ENCODE measurements at regions not wholly inside any gene's neighbourhood (a gene's known extent, or its start where the extent isn't known, plus 50 kb on each side); places are given as distances from the start of the nearest gene placed in this dataset.
"Not testable (repeated sequence)": the region's sequence is repeated elsewhere in the genome, so short reads cannot be mapped to it uniquely, and the experiment has no call there.

DNA sequence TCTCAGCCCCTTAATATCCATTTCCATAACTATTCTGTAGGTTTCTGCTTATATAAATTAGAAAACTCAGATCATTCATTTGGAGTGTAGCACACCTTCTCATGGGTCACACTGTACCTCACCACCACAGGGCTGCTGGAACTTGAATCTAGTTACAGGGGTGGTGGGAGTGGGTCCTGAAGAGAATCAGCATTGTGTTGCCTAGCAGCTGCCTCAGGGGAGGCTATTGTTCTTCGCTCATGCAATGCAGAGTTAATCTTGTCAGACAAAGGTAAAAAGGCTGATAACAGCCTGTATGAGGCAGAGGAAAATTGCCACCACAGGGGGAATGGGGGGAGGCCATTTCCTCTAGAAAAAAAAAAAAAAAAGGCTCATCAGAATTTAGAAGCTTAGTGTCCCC is 496.0 kb upstream of the ADGRB3 start:
- DNase-seq, result no peak

DNA sequence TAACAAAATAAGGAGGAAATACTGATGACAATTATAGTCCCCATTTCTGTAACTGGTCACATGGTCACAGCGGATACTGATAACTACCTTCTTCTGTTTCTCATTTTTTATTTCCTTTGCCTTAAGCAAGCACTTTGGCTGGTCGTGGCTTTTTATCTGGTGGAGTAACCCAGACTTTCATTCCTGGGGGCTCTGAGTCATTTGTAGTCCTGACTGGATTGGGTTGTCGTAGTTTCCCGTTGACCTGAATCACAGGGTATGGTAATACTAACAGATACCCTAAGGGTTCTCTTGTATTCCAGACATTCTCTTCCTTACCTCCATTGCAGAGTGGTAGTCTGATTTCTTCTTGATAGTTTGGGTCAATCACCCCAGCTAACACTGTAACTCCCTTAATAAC is 500.3 kb upstream of the ADGRB3 start:
- DNase-seq, result no peak

DNA sequence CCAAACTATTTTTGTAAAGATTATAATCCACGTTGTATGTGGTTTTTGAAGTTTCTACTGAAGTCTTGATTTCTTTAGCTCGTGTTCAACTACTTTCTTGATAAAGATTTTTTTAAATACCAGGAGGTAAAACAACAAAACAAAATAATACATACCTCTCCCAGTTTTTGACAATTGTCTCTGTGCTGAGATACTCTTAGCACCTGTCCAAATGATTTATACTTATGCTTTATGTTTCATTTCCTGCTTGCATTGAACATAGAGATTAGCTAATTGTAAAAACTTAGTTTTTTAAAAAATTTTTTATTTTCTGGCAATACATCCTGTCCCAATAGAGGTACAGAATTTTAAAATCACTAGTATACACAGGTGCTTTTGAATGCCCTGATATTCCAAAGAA is 506.9 kb upstream of the ADGRB3 start:
- no peak for DNase-seq

DNA sequence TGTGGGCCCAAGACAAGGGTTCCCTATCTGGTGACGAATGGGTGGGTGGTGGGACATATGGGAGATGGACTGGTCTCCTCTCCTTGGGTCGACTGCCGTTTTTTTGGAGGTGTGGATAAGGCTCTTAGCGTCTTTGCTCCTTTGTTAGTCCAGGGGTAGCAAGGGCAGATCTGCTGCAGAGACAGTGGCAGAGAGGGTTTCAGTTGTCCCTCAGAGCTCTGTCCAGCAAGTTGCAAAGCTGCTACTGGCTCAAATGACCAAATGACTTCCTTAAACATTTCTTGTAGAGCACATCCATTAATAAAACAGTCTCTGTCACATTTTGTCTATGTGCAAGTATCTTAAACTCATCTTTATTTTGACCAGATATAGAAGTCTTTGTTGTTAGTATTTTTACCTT is 508.0 kb upstream of the ADGRB3 start:
- no peak for DNase-seq

DNA sequence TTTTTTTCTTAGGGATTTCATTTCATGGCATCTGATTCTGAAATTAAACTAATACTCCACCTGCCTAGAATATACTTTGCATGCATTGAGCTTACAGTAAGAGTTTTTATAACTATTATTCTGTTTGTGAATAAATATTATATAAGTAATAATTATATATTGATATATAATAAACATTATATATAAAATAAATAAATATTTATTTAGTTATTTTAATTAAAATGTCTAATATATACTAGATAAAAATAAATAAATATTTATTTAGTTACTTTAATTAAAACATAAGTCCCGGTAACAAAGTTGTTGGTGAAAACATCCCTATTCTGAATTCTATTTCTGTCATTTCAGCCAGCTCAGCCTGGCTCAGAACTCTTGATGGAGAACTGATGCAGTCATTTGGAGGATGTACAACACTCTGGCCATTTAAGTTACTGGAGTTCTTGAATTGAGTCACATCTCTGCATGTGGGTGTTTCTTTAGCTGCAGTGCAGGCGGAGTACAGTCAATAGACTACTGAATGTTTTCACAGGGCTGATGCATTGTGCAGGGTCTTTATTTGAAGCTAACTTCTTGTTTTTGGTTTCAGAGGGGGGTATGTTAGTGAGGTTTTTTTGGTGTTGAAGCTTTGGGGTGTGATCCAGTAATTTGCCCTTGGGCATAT is 508.9 kb upstream of the ADGRB3 start:
- no peak for DNase-seq

DNA sequence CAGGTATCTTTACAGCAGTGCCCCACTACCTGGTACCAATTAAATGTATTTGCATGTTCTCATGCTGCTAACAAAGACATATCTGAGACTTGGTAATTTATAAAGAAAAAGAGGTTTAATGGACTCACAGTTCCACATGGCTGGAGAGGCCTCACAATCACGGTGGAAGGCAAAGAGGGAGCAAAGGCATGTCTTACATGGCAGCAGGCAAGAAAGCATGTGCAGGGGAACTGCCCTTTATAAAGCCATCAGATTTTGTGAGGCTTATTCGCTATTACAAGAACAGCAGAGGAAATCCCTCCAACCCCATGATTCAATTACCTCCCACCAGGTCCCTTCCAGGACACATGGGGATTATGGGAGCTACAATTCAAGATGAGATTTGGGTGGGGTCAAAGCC is 512.1 kb upstream of the ADGRB3 start:
- DNase-seq, result not testable (repeated sequence)

DNA sequence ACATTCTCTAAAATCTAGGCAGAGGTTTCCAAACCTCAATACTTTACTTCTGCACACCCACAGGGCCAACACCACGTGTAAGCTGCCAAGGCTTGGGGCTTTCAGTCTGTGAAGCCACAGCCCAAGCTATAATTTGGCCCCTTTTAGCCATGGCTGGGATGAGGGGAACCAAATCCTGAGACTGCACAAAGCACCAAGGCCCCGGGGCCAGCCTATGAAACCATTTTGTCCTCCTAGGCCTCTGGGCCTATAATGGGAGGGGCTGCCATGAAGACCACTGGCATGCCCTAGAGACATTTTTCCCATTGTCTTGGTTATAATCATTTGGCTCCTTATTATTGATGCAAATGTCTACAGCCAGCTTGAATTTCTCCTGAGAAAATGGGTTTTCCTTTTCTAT is 513.0 kb upstream of the ADGRB3 start:
- DNase-seq, result no peak

DNA sequence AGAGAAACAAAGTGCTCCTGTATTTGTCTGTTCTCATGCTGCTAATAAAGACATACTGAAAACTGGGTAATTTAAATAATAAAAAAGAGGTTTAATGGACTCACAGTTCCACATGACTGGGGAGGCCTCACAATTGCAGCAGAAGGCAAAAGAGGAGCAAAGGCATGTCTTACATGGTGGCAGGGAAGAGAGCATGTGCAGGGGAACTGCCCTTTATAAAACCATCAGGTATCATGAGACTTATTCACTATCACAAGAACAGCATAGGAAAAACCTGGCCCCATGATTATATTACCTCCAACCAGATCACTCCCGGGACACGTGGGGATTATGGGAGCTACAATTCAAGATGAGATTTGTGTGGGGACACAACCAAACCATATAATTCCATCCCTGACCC is 514.1 kb upstream of the ADGRB3 start:
- DNase-seq, result not testable (repeated sequence)

DNA sequence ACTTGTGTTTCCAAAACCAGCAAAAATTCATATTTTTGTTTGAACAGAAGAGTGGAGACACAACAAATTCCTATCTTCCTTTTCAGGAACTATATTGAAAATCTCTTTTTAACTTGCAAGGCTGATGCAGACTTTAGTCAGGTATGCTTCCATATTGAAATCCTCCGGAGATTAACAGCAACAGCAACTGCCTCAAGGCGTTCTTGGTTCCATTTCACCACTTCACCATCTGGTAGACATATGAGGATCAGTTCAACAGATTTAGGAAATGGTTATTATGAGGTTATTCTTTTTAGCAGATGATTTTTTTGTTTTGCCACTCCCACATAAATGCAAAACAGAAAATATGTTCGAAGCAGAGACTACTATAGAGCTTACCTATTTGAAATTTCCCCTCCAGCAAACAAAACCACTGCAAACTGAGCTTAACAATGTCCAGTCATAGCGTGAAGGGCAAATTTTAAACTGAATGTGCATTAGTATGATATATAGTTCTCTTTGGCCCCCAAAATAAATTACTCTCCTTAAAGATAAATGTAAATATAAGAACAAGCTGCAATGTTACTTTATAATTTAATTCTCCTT is 520.5 kb upstream of the ADGRB3 start:
- DNase-seq, result no peak

DNA sequence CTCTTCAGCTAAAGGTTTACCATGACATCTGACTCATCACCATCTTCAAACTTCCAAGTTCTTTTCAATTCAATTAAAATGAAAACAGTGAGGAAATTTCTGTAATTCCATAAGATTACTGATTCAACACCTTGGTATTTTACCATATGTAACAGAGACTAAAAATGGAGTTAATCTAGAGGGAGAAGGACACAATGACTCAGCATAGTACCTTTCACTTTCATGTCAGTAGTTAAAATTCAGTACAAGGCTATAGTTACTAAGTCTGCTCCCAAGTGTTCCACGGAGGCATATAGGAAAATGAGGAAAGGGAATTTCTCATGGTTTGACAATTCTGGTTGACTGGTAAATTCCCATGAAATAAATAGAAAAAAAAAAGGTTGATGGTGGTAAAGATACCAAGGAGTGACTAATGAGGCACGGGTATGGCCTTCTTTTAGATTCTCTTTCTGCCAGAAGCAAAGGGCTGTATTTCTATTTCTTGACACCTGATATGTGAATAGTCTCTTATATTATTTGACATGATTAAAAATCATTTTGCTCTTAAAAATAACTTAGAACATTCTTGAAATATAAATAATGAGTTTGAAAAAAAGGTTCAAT is 526.7 kb upstream of the ADGRB3 start:
- DNase-seq, result no peak

DNA sequence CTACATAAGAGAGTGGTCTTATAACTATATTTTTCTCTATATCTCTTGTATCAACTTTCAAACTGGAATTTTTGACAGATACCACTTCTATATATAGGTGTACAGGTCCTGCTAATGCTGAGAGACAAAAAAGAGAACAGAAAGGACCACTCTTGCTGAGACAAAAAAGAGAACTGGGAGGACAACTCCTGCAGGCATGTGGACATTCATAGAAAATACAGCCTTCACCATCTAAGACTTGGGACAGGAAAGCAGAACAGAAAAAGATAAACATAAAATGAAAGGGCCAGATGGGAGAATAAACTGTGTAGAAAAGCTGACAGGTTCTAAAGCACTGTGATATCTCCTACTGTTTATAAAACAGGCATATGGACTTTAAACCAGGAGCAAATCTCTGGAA is 541.0 kb upstream of the ADGRB3 start:
- no peak for DNase-seq

DNA sequence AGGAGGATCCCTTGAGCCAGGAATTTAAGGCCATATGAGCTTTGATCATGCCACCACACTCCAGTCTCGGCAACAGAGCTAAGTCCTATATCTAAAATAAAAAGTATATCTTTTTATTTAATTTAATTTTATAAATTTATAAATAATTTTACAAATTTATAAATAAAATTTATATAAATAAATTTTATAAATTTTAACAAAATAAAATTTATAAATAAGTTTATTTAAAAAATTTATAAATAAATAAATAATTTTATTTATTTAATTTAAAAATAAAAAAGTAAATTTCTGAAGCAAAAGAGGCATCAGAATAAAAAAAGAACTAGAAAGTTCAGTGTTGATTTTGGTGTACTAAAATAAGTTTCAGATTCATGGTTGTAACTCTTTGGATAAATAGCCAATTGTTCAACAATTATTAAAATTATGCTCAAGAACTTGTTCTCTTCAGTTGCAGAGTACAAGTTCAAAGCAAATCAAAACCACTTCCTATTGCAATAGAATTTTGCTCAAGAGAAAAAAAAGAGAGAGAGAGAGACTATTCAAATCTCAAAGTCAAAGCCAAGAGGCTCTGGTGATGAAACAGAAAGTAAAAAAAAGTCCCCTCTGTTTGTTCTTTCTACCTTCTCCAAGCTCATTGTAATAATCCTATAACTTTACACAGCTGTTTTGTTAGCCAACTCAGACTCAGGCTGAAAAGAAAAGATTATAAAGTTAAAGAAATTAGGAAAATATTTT is 547.5 kb upstream of the ADGRB3 start:
- DNase-seq, result no peak

DNA sequence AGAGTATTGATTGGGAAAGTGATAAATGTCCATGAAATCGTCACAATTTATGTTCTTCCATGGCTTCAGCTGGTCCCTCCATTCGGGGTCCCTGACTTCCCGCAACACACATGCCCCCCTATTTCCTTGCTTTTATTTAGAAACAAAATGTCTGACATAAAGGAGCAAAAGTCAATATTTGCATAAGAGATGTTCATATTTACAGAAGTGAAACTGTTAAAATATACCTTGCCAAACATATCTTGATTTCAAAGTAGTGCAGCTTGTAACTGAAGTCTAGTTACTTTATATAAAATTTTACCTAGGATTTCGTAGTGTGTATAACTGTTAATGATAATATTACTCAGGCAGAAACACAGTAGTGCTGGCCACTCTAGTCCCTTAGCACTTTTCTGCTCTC is 548.9 kb upstream of the ADGRB3 start:
- no peak for DNase-seq

DNA sequence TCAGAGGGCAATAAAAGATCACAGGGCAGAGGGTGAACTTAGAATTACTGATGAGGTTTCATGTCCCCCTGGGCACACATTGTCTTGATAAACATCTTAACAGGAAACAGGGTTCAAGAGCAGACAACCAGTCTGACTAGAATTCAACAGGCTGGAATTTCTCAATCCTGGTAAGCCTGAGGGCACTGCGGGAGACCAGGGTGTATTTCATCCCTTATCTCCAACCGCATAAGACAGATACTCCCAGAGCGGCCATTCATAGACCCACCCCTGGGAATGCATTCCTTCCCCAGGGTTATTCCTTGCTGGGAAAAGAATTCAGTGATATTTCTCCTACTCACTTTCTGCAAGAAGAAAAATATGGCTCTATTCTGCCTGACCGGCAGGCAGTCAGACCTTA is 549.5 kb upstream of the ADGRB3 start:
- DNase-seq, result not testable (repeated sequence)

DNA sequence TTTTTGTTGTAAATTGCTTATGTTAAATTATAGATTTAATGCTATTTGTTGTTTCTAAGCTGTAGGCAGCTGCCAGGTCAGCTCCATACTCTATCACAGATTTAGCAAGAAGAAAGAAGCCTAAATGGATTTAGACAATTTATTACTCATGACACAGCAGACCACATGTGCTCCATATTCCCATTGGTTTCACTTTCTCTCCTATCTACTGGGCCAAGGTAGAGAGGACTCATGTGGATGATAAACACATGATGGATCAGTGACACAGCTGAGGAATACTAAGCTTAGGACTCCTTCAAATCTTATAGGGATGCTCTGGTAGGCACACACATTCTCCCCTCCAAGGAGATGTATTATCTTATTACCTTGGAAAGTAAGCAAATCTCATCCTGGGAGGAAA is 553.0 kb upstream of the ADGRB3 start:
- no peak for DNase-seq

DNA sequence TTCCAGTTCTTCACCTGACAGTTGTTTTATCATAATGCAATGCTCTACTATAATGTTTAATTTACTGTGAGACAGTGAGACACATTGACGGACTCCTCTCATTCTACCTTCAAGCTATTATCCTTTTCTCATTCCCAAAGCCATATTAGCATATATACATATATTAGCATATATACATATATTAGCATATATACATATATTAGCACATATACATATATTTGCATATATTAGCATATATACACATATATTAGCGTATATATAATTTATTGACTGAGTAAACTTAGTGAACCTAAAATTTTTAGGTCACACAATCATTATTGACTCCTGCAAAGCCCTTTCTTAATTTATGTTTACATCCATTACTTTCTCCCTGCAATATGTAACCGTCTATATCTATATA is 555.0 kb upstream of the ADGRB3 start:
- no peak for DNase-seq

DNA sequence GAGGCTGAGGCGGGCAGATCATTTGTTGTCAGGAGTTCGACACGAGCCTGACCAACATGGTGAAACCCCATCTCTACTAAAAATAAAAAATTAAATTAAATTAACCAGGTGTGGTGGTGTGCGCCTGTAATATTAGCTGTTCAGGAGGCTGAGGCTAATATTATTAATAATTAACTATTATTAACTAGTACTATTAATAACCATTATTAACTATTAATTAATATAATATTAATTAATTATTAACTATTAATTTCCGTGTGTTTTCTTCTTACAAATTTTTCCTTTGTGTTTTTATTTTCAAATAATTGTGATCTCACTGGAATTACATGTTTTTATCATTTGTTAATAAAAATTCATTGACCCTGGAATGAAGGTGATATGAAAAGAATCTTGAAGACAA is 557.4 kb upstream of the ADGRB3 start:
- DNase-seq, result no peak

DNA sequence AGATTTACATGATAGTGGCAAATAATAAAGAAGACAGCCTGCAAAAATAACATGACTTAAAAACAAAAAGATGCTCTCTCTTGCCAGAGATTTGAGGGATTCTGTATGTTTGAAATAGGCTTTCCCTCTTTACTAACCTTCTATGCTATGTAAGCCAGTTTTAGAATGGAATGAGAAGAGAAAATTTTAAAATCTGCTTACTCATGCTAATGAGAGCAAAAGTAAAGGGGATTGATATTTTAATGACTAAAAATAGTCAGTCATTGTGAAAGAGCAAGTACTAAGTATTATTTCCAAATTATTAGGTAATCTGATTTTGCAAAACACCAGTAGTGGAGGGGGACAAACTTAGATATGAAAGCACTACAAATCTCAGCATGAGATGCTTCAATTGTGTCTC is 563.3 kb upstream of the ADGRB3 start:
- DNase-seq, result no peak

DNA sequence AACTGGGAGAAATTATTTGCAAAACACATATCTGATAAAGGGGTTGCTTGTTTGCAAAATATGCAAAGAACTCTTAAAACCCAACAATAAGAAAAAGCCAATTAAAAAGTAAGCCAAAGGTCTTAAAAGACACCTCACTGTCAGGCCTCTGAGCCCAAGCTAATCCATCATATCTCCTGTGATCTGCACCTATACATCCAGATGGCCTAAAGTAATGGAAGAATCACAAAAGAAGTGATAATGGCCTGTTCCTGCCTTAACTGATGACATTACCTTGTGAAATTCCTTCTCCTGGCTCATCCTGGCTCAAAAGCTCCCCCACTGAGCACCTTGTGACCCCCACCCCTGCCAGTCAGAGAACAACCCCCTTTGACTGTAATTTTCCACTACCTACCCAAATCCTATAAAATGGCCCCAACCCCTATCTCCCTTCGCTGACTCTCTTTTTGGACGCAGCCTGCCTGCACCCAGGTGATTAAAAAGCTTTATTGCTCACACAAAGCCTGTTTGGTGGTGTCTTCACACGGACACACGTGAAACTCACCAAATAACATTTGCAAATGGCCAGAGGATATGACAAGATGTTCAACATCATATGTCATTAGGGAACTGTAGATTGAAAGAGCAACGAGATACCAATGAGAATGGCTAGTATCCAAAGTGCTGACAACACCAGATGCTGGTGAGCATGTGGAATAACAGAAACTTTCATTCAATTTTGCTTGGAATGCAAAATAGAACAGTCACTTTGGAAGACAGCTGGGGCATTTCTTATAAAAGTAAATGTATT is 565.0 kb upstream of the ADGRB3 start:
- no peak for DNase-seq

DNA sequence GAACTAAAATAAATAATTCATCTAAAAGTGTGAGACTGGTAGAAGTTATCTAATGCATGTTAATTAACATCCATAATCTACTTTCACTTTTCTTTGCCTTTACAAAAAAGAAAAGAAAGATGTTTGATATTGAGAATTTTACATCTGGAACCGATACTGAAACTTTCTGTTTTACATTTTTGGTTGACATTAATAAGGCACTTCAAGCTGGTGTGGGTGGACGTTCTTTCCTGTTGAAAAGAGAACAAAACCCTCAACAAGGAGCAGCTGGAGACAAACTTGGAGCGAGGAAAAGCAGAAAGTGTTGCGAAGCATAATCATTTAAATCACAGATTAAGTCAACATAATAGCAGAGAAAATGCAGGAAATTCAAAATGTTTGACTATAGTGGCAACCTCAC is 575.2 kb upstream of the ADGRB3 start:
- DNase-seq, result no peak

DNA sequence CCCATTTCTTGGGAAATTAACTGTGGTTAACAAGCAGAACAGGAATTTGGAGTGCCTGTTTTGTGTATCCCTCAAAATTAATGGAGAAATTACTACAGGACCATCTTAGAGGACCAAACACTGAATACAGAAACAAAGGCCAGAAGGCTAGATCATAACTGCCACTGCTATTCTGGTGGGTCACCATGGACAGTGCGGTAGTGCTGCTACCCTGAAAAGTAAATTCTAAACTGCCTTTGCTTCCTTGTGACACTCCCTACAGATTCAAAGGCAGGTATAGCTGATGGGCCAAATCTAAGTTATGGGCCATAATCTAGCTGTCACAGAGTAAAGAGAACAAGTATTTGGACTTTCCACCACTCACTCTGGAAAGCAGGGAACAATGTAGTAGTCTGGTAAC is 575.8 kb upstream of the ADGRB3 start:
- DNase-seq, result no peak

DNA sequence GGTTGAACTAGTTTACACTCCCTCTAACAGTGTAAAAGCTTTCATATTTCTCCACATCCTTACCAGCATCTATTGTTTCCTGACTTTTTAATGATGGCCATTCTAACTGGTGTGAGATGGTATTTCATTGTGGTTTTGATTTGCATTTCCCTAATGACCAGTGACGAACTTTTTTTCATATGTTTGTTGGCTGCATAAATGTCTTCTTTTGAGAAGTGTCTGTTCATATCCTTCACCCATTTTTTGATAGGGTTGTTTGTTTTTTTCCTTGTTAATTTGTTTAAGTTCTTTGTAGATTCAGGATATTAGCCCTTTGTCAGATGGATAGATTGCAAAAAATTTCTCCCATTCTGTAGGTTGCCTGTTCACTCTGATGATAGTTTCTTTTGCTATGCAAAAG is 578.5 kb upstream of the ADGRB3 start:
- not testable (repeated sequence) for DNase-seq

DNA sequence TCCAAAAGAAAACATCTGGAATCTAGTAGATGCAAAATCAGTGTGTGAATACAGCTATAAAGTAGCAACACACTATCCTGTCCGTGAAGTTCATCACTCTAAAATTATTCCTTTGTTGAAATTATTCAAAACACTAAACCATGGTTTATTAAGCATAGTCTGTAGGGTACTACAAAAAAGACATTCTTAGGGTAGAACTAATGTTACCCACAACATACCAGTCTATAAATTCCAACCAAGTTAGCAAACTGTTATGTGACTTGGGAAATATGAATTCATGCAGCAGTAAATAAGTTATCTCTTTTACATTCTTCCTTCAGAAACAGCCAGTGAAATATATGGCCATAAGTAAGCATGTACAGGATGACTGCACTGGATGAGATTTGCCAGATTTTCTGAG is 580.3 kb upstream of the ADGRB3 start:
- no peak for DNase-seq
